B cell (primary cell): ENCODE measurements at regions not wholly inside any gene's neighbourhood (a gene's known extent, or its start where the extent isn't known, plus 50 kb on each side); places are given as distances from the start of the nearest gene placed in this dataset.

Experiments
- ATAC-seq: fragments of 200-7000 bp; cut with Tn5 transposase; one replicate; pipeline ENCODE4 v1.10.0; 2021; ENCODE audit warnings: low read depth, mild to moderate bottlenecking, moderate number of reproducible peaks, moderate library complexity
- CTCF ChIA-PET: fragments of 350-600 bp; sonication (Branson Sonifier 250); formaldehyde crosslinking; loops from one replicate; lab custom pipeline; 2021; ENCODE audit warnings: antibody characterized with exemption, inconsistent platforms; lab: Charles Lee
- POLR2A ChIA-PET: fragments of 350-600 bp; sonication (Branson Sonifier 250); formaldehyde crosslinking; loops from one replicate; lab custom pipeline; 2021; ENCODE audit warnings: antibody characterized with exemption; lab: Charles Lee
- DNase-seq: peaks from one replicate; pipeline ENCODE4 v3.0.0; 2013
- H2AFZ ChIP-seq: 2 replicates; pipeline ENCODE4 v1.6.1; 2012; ENCODE audit warnings: mild to moderate bottlenecking, low read depth, low read length; ENCODE audit not compliant: insufficient read depth, poor library complexity, severe bottlenecking
- H3K27ac ChIP-seq, 2 donors: 1 replicate in 1 of 2; 2 replicates in 1 of 2; pipeline ENCODE4 v1.5.1; 2012 to 2013; ENCODE audit warnings: low read length in 2 of 2, mild to moderate bottlenecking in 2 of 2, moderate library complexity in 1 of 2
- H3K27me3 ChIP-seq, 4 experiments: fragments of 200-600 bp in 1 of 4; sonication (generic) in 1 of 4; replicated peaks in 1 of 4; 1 replicate in 2 of 4; 2 replicates in 2 of 4; pipeline versions ENCODE4 v1.6.1 to v1.7.0; 2013 to 2016; ENCODE audit warnings: low read length in 3 of 4, mild to moderate bottlenecking in 2 of 4, mixed read lengths in 1 of 4, moderate library complexity in 1 of 4; ENCODE audit not compliant: insufficient read depth in 4 of 4, control insufficient read depth in 3 of 4; ENCODE audit errors: control extremely low read depth in 1 of 4
- H3K36me3 ChIP-seq, 2 experiments: replicated peaks in 1 of 2; 1 replicate in 1 of 2; 2 replicates in 1 of 2; pipeline versions ENCODE4 v1.6.1 to v1.7.1; 2013; ENCODE audit warnings: low read length in 1 of 2; ENCODE audit not compliant: insufficient read depth in 2 of 2, control insufficient read depth in 1 of 2; ENCODE audit errors: control extremely low read depth in 1 of 2, extremely low read depth in 1 of 2
- H3K4me1 ChIP-seq, 2 donors: fragments of 200-600 bp in 1 of 2; sonication (generic) in 1 of 2; 1 replicate in 1 of 2; 2 replicates in 1 of 2; pipeline versions ENCODE4 v1.5.1 to v1.6.1; 2013 to 2017; ENCODE audit warnings: low read length in 2 of 2; ENCODE audit not compliant: control insufficient read depth in 2 of 2, insufficient read depth in 2 of 2
- H3K4me2 ChIP-seq: replicated peaks from 2 replicates; pipeline ENCODE3; 2012; ENCODE audit warnings: mild to moderate bottlenecking, low read depth, low read length; ENCODE audit not compliant: poor library complexity, severe bottlenecking
- H3K4me3 ChIP-seq, 5 experiments: fragments of 200-600 bp in 1 of 5; sonication (generic) in 1 of 5; 1 replicate in 3 of 5; 2 replicates in 2 of 5; pipeline versions ENCODE4 v1.5.1 to v1.7.0; 2011 to 2016; ENCODE audit warnings: low read length in 4 of 5, mild to moderate bottlenecking in 4 of 5, low read depth in 2 of 5, control low read depth in 1 of 5, moderate library complexity in 1 of 5; ENCODE audit not compliant: insufficient read depth in 1 of 5; ENCODE audit errors: control extremely low read depth in 1 of 5, extremely low read depth in 1 of 5
- H3K79me2 ChIP-seq: fragments of 200-600 bp; sonication (generic); one replicate; pipeline ENCODE4 v1.6.0; 2016; ENCODE audit warnings: low read length; ENCODE audit not compliant: control insufficient read depth, insufficient read depth
- H3K9ac ChIP-seq: fragments of 200-600 bp; sonication (generic); 2 replicates; pipeline ENCODE4 v1.6.1; 2017; ENCODE audit warnings: mild to moderate bottlenecking, low read length, moderate library complexity
- H3K9me3 ChIP-seq, 3 donors: one replicate each; pipeline versions ENCODE4 v1.6.1 to v1.7.1; 2013; ENCODE audit warnings: low read length in 2 of 3; ENCODE audit not compliant: control insufficient read depth in 2 of 3, insufficient read depth in 1 of 3; ENCODE audit errors: control extremely low read depth in 1 of 3
- H4K20me1 ChIP-seq: 2 replicates; pipeline ENCODE4 v1.6.0; 2012; ENCODE audit warnings: mild to moderate bottlenecking, low read length; ENCODE audit not compliant: insufficient read depth, control insufficient read depth, poor library complexity, severe bottlenecking
- H3K27ac Mint-ChIP-seq: one replicate; pipeline ENCODE4 v1.8.0; 2021; ENCODE audit warnings: mixed read lengths
- H3K27me3 Mint-ChIP-seq: one replicate; pipeline ENCODE4 v1.8.0; 2021; ENCODE audit warnings: mixed read lengths
- H3K4me1 Mint-ChIP-seq: one replicate; pipeline ENCODE4 v1.8.0; 2021; ENCODE audit warnings: mixed read lengths
- H3K4me3 Mint-ChIP-seq: one replicate; pipeline ENCODE4 v1.8.0; 2021; ENCODE audit warnings: mixed read lengths
- H3K9me3 Mint-ChIP-seq: one replicate; pipeline ENCODE4 v1.8.0; 2022; ENCODE audit warnings: mixed read lengths; ENCODE audit not compliant: insufficient read depth
- CTCF ChIP-seq: fragments of 200-600 bp; IDR thresholded peaks from one replicate; pipeline ENCODE4 v1.8.0; 2022; ENCODE audit warnings: antibody characterized with exemption, mild to moderate bottlenecking
- EZH2 ChIP-seq: IDR thresholded peaks from 2 replicates; pipeline ENCODE4 v1.6.1; 2012; ENCODE audit warnings: borderline replicate concordance, low read depth, mild to moderate bottlenecking, moderate library complexity, low read length; ENCODE audit not compliant: insufficient read depth, poor library complexity, severe bottlenecking
- WGBS: methylation state at CpG from one replicate; pipeline ENCODE4 v1.1.5; 2013; ENCODE audit warnings: missing lambda C conversion rate; ENCODE audit not compliant: insufficient coverage; 5-methylcytosine and 5-hydroxymethylcytosine counted together
- intact Hi-C: fragments of 100-400 bp; cut with micrococcal nuclease; formaldehyde crosslinking; loops from one replicate; pipeline ENCODE4 v1.10.0; 2022

GRCh38 chr9:87087197-87087596 is 139.9 kb upstream of the GAS1 start:
- H3K4me2 ChIP-seq: no peak overlapping the region
- TF ChIP-seq CTCF: no peak
- TF ChIP-seq EZH2: no peak
- H3K9me3 ChIP-seq: peaks cover 0 to 14% (median 0%) of the 10 kb centered on the region in 3 donors
- no peak overlapping the region for H3K4me3 ChIP-seq
- Mint-ChIP-seq H3K4me3 (no peak overlapping the region), H3K9me3 (peaks cover 5% of the 10 kb centered on the region), H3K4me1 (no peaks in the 10 kb centered on the region), H3K27ac (no peak overlapping the region), H3K27me3 (no peaks in the 10 kb centered on the region)
- no peaks in the 10 kb centered on the region for H3K4me1 ChIP-seq
- intact Hi-C loops: no loop called here
- H2AFZ ChIP-seq: no peak overlapping the region
- DNase-seq (no peak), ATAC-seq (no peak)
- no peaks in the 10 kb centered on the region for H4K20me1 ChIP-seq
- H3K36me3 ChIP-seq: no peaks in the 10 kb centered on the region
- H3K79me2 ChIP-seq: no peaks in the 10 kb centered on the region
- CTCF ChIA-PET: no interaction called here
- POLR2A ChIA-PET: no interaction called here
- no peak overlapping the region for H3K9ac ChIP-seq
- no peak overlapping the region for H3K27ac ChIP-seq
- no peaks in the 10 kb centered on the region for H3K27me3 ChIP-seq

- no peak overlapping the region for H3K9ac ChIP-seq
- TF ChIP-seq CTCF (no peak), EZH2 (no peak)
- no peaks in the 10 kb centered on the region for H3K4me1 Mint-ChIP-seq
- ChIA-PET CTCF (no interaction called here), POLR2A (no interaction called here)
- H3K27me3 Mint-ChIP-seq: no peaks in the 10 kb centered on the region
- peaks cover 5% of the 10 kb centered on the region for H3K9me3 Mint-ChIP-seq
- H3K36me3 ChIP-seq: no peaks in the 10 kb centered on the region
- H3K4me3 Mint-ChIP-seq: no peak overlapping the region
- no peak overlapping the region for H3K4me3 ChIP-seq
- DNase-seq: no peak
- no CpG with 5 or more reads among the region's 1 CpG for WGBS
- H3K27ac ChIP-seq: no peak overlapping the region
- H3K9me3 ChIP-seq: peaks cover 0 to 14% (median 0%) of the 10 kb centered on the region in 3 donors
- no peak for ATAC-seq
- no peak overlapping the region for H3K4me2 ChIP-seq
- H4K20me1 ChIP-seq: no peaks in the 10 kb centered on the region
- H2AFZ ChIP-seq: no peak overlapping the region
- no peak overlapping the region for H3K27ac Mint-ChIP-seq
- no peaks in the 10 kb centered on the region for H3K79me2 ChIP-seq
- no peaks in the 10 kb centered on the region for H3K4me1 ChIP-seq
- intact Hi-C loops: no loop called here
- H3K27me3 ChIP-seq: no peaks in the 10 kb centered on the region
These were observed 140.9 kb upstream of the GAS1 start for GRCh38 chr9:87088192-87088591.
